ENCODE measurements at regions not wholly inside any gene's neighbourhood (a gene's known extent, or its start where the extent isn't known, plus 50 kb on each side); places are given as distances from the start of the nearest gene placed in this dataset.

DNA sequence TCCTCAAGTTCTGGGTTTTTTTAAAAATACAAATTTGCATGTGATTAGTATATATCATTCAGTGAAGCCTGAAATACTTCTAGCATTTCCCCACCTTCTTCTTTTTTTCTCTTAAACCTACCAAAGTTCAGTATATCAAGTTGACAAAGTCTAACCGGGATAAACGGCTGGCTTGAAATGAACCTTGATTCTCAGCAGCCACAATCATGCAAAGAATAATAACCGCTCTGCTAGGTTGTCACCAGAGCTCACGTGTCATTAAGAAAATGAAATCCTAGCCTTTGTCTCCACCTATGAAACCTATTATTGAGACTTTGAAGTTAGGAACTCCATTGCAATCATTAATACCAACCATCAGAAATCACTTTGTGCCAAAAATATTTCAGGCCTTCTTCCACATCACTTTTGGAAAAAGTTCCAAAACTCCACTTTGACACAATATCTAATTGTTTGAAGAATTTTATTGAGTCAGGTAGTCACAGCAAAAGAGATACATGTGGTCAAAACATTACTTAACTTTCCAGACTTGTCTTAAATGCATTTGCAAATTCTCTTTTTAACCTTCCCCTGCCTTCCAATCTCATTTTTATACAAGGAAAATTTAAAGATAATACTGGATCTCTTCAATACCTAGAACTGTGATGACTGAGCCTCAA, 285.6 kb upstream of the ACVR2A start:
- H3K27ac ChIP-seq, result no peak overlapping the region
- TF ChIP-seq, protein P1, sequence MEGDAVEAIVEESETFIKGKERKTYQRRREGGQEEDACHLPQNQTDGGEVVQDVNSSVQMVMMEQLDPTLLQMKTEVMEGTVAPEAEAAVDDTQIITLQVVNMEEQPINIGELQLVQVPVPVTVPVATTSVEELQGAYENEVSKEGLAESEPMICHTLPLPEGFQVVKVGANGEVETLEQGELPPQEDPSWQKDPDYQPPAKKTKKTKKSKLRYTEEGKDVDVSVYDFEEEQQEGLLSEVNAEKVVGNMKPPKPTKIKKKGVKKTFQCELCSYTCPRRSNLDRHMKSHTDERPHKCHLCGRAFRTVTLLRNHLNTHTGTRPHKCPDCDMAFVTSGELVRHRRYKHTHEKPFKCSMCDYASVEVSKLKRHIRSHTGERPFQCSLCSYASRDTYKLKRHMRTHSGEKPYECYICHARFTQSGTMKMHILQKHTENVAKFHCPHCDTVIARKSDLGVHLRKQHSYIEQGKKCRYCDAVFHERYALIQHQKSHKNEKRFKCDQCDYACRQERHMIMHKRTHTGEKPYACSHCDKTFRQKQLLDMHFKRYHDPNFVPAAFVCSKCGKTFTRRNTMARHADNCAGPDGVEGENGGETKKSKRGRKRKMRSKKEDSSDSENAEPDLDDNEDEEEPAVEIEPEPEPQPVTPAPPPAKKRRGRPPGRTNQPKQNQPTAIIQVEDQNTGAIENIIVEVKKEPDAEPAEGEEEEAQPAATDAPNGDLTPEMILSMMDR (IDR thresholded peaks at IDR 0.05), result no peak
- ATAC-seq (no peak), DNase-seq (no peak)
- no peaks in the 10 kb centered on the region for H3K27me3 ChIP-seq
- no peak overlapping the region for H3K4me3 ChIP-seq
- no peaks in the 10 kb centered on the region for H3K4me1 ChIP-seq
- intact Hi-C loops (cut with DNase I), result no loop called here
- no peaks in the 10 kb centered on the region for H3K36me3 ChIP-seq
- H3K9me3 ChIP-seq, result no peaks in the 10 kb centered on the region

DNA sequence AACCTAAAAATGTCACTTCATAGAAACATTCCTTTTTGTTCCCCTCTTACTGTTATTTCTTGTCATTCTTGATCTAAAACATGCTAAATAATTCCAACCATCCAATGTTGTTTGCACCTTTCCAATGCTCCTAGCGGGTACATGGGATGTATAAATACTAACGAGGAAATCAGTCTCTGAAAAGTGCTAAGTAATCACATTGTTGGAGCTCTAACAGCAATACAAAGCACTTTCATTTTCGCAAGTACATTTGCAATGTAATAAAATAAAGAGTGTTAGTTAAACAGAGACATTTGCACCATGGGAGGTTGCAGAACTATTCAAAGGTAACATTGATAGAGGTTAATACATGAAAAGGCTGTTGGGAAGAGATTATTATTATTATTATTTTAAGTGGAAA, 286.2 kb upstream of the ACVR2A start:
- Histone ChIP-seq H3K27ac (no peak overlapping the region), H3K4me3 (no peak overlapping the region), H3K4me1 (no peaks in the 10 kb centered on the region), H3K27me3 (no peaks in the 10 kb centered on the region), H3K36me3 (no peaks in the 10 kb centered on the region), H3K9me3 (no peaks in the 10 kb centered on the region)
- intact Hi-C loops (cut with DNase I), result no loop called here
- DNase-seq (no peak), ATAC-seq (no peak)
- TF ChIP-seq, protein P1 (IDR thresholded peaks at IDR 0.05), result no peak

- Histone ChIP-seq H3K27ac (no peak overlapping the region), H3K4me1 (no peaks in the 10 kb centered on the region), H3K4me3 (no peak overlapping the region), H3K36me3 (no peaks in the 10 kb centered on the region), H3K9me3 (no peaks in the 10 kb centered on the region), H3K27me3 (no peaks in the 10 kb centered on the region)
- intact Hi-C loops (cut with DNase I), result no loop called here
- DNase-seq (no peak), ATAC-seq (no peak)
- TF ChIP-seq, protein P1 (IDR thresholded peaks at IDR 0.05), result no peak
Measured at GRCh38 chr2:147554521-147555107, 290.2 kb upstream of the ACVR2A start.

DNA sequence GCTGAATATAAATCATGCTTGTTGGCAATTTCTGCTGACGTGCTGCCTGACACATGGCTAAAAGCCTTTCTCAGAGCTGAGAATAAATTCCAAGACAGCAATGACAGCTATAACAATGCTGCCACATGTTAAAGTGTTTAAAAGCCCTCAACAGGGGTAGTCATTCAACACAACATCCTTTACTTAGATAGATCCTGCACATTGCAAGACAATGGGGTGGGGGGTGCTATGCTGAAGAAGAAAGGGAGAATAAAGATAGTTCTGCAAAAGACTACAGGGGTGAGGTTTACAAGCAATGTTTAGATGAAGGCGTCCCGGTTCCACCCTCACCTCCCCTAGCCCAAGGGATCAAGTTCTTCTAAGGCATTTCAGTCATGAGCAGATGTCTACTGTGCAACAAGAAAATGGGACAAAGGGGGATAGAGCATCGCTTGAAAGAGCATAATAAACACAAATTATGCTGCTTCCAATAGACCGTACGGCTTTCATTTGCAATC, 291.0 kb upstream of the ACVR2A start:
- H3K36me3 ChIP-seq, result no peaks in the 10 kb centered on the region
- no peak overlapping the region for H3K4me3 ChIP-seq
- intact Hi-C loops (cut with DNase I), result no loop called here
- ATAC-seq, result no peak
- H3K27ac ChIP-seq, result no peak overlapping the region
- no peaks in the 10 kb centered on the region for H3K9me3 ChIP-seq
- no peaks in the 10 kb centered on the region for H3K27me3 ChIP-seq
- TF ChIP-seq, protein P1 (IDR thresholded peaks at IDR 0.05), result no peak
- H3K4me1 ChIP-seq, result no peaks in the 10 kb centered on the region
- DNase-seq, result no peak

DNA sequence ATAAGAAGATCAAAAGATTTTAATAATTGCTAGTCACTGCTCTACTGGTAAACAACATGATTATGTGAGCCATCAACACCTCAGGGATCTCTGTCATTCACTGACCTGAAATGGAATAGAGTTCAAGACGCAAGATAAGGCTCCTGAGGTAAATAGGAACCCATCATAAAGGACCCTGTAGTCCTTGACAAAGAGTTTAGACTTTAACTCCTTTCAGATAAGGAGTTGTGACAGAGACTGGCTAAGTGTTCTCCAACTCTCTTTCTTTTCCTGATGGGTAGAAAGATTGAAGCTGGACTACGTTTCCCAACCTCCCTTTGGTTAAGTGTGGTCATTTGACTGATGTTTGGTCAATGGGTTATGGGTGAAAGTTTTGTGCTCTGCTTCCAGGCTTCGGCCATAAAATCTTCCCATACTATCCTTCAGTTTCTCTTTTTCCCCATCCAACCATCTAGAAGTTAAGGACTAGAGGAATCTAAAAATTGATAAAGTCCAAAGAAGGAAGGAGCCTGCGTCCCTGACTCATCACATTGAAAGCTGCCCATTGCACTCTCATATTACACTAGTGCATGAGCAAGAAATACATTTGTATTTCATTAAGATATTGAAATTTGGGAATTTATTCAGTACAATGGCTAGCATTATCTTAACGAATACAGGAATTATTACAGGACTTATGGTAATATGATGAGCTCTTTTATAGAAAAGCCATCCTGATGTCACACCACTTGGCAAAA, 293.7 kb upstream of the ACVR2A start:
- no peak overlapping the region for H3K27ac ChIP-seq
- TF ChIP-seq, protein P1 (IDR thresholded peaks at IDR 0.05), result no peak
- H3K9me3 ChIP-seq, result no peaks in the 10 kb centered on the region
- no peak for ATAC-seq
- H3K4me1 ChIP-seq, result no peaks in the 10 kb centered on the region
- DNase-seq, result no peak
- H3K27me3 ChIP-seq, result no peaks in the 10 kb centered on the region
- H3K36me3 ChIP-seq, result no peaks in the 10 kb centered on the region
- H3K4me3 ChIP-seq, result no peak overlapping the region
- intact Hi-C loops (cut with DNase I), result no loop called here
